Smooth muscle cell (in vitro differentiated cells): ENCODE measurements at regions not wholly inside any gene's neighbourhood (a gene's known extent, or its start where the extent isn't known, plus 50 kb on each side); places are given as distances from the start of the nearest gene placed in this dataset.
A peak's percentile ranks its signal among the peaks of the same experiment; 100 is the strongest.

Experiments used
- DNase-seq: peaks from one replicate; lab custom pipeline; 2025; ENCODE audit not compliant: unreplicated experiment; lab: John Stamatoyannopoulos, UW
- H2AFZ ChIP-seq: fragments of 200-600 bp; sonication (generic); 2 replicates; pipeline ENCODE4 v1.6.0; 2016; ENCODE audit warnings: antibody characterized with exemption, low read depth, mild to moderate bottlenecking
- H3F3A ChIP-seq: fragments of 200-600 bp; sonication (generic); 2 replicates; pipeline ENCODE4 v1.6.0; 2017; ENCODE audit warnings: antibody characterized with exemption, low read depth
- H3K27ac ChIP-seq: fragments of 200-600 bp; sonication (generic); 2 replicates; pipeline ENCODE4 v1.5.1; 2016; ENCODE audit warnings: low read depth, mild to moderate bottlenecking
- H3K27me3 ChIP-seq: fragments of 200-600 bp; sonication (generic); 2 replicates; pipeline ENCODE4 v1.6.1; 2016; ENCODE audit warnings: low read depth, mild to moderate bottlenecking
- H3K36me3 ChIP-seq: fragments of 200-600 bp; sonication (generic); 2 replicates; pipeline ENCODE4 v1.5.1; 2016; ENCODE audit warnings: low read depth
- H3K4me1 ChIP-seq: fragments of 200-600 bp; sonication (generic); 2 replicates; pipeline ENCODE4 v1.5.1; 2016; ENCODE audit warnings: low read depth
- H3K4me2 ChIP-seq: fragments of 200-600 bp; sonication (generic); 2 replicates; pipeline ENCODE4 v1.6.0; 2016; ENCODE audit warnings: mild to moderate bottlenecking
- H3K4me3 ChIP-seq: fragments of 200-600 bp; sonication (generic); 2 replicates; pipeline ENCODE4 v1.5.1; 2016; ENCODE audit warnings: mild to moderate bottlenecking
- H3K79me2 ChIP-seq: fragments of 200-600 bp; sonication (generic); 2 replicates; pipeline ENCODE4 v1.6.0; 2016; ENCODE audit warnings: low read depth, mild to moderate bottlenecking
- H3K9ac ChIP-seq: fragments of 200-600 bp; sonication (generic); 2 replicates; pipeline ENCODE4 v1.6.0; 2016; ENCODE audit warnings: low read depth
- H3K9me3 ChIP-seq: fragments of 200-600 bp; sonication (generic); replicated peaks from 2 replicates; pipeline ENCODE4 v1.5.1; 2016; ENCODE audit warnings: low read depth
- H4K20me1 ChIP-seq: fragments of 200-600 bp; sonication (generic); 2 replicates; pipeline ENCODE4 v1.6.0; 2016; ENCODE audit warnings: low read depth
- WGBS: methylation state at CpG from one replicate; pipeline ENCODE4 v1.1.7; 2016; ENCODE audit warnings: low lambda C conversion rate; 5-methylcytosine and 5-hydroxymethylcytosine counted together
- TF ChIP-seq, protein P1 (sequence below): fragments of 200-600 bp; sonication (generic); IDR thresholded peaks from 2 replicates; pipeline ENCODE4 v1.5.1; 2017; ENCODE audit warnings: borderline replicate concordance, mild to moderate bottlenecking, antibody characterized with exemption; ENCODE audit not compliant: insufficient read depth, poor library complexity, severe bottlenecking

DNA sequence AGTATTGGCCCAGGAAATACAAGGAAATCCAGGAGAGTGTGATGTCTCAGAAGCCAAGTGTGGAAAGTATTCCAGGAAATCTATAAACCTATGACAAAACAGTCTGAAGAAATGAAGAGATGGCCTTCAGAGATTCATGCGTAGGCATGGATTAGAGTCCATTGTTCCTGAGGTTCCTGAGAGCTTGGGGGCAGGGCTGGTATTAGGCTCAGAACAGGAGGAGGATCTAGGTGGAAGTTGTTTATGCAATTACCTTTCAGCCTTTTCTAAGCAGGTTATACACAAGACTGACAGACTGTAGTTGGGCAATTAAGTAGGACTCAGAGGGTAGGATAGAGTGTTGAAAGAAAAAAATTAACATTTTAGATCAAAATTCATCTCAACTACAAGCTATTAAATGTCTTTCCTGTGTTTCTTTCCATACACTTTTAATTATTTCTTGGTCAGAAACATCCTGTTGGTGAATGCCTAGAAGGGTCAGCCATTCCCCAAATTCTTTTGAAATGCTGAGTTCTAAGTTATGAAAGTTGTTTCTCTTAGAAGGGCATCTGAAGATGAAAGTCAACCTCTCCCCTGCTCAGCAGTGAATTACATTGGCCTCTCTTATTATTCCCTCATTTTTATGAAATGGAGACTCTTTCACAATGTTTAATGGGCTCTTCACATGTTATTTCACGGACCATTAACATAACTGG lies 201.2 kb upstream of the MYLIP start:
- no peak overlapping the region for H3K9ac ChIP-seq
- H3K27ac ChIP-seq = no peak overlapping the region
- no peaks in the 10 kb centered on the region for H4K20me1 ChIP-seq
- H3K9me3 ChIP-seq = no peaks in the 10 kb centered on the region
- H3K4me1 ChIP-seq = no peaks in the 10 kb centered on the region
- peaks cover 8% of the 10 kb centered on the region for H3F3A ChIP-seq
- TF ChIP-seq, protein P1, sequence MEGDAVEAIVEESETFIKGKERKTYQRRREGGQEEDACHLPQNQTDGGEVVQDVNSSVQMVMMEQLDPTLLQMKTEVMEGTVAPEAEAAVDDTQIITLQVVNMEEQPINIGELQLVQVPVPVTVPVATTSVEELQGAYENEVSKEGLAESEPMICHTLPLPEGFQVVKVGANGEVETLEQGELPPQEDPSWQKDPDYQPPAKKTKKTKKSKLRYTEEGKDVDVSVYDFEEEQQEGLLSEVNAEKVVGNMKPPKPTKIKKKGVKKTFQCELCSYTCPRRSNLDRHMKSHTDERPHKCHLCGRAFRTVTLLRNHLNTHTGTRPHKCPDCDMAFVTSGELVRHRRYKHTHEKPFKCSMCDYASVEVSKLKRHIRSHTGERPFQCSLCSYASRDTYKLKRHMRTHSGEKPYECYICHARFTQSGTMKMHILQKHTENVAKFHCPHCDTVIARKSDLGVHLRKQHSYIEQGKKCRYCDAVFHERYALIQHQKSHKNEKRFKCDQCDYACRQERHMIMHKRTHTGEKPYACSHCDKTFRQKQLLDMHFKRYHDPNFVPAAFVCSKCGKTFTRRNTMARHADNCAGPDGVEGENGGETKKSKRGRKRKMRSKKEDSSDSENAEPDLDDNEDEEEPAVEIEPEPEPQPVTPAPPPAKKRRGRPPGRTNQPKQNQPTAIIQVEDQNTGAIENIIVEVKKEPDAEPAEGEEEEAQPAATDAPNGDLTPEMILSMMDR = no peak
- DNase-seq = no peak
- H2AFZ ChIP-seq = peak overlapping the region; percentile 31
- H3K36me3 ChIP-seq = no peaks in the 10 kb centered on the region
- no peak overlapping the region for H3K4me2 ChIP-seq
- no peaks in the 10 kb centered on the region for H3K27me3 ChIP-seq
- no peaks in the 10 kb centered on the region for H3K79me2 ChIP-seq
- 79% methylated on average over 2 of the region's 2 CpGs for WGBS
- no peak overlapping the region for H3K4me3 ChIP-seq

DNA sequence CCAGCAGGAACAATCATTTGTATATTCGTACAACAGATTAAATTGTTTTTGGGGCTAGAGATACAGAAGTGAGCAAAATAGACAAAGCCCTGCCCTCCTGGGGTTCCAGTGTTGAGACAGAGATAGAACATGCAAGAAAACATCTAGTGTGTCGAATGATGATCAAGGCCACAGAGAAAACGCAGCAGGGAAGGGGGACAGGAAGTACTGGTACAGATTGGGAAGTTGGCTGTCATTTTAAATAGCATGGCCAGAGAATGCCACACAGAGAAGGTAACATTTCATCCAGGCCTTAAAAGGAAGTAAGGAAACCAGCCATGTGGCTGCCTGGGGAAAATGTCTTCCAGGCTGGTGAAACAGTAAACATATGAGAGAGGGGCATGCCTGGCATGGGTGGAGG lies 202.6 kb upstream of the MYLIP start:
- Histone ChIP-seq H3K4me1 (no peaks in the 10 kb centered on the region), H3K9ac (no peak overlapping the region), H3K27me3 (no peaks in the 10 kb centered on the region), H2AFZ (no peak overlapping the region), H3K9me3 (no peaks in the 10 kb centered on the region), H3K36me3 (no peaks in the 10 kb centered on the region), H3F3A (peaks cover 19% of the 10 kb centered on the region), H4K20me1 (no peaks in the 10 kb centered on the region), H3K79me2 (no peaks in the 10 kb centered on the region), H3K27ac (no peak overlapping the region), H3K4me3 (no peak overlapping the region), H3K4me2 (no peak overlapping the region)
- TF ChIP-seq, protein P1 = no peak
- WGBS = 89% methylated on average over 3 of the region's 3 CpGs
- DNase-seq = no peak

- Histone ChIP-seq H3K36me3 (no peaks in the 10 kb centered on the region), H3K9me3 (no peaks in the 10 kb centered on the region), H3F3A (peaks cover 20% of the 10 kb centered on the region), H3K27me3 (no peaks in the 10 kb centered on the region), H3K27ac (no peak overlapping the region), H3K9ac (no peak overlapping the region), H3K4me2 (no peak overlapping the region), H3K79me2 (no peaks in the 10 kb centered on the region), H3K4me3 (no peak overlapping the region), H2AFZ (no peak overlapping the region), H3K4me1 (no peaks in the 10 kb centered on the region), H4K20me1 (no peaks in the 10 kb centered on the region)
- TF ChIP-seq, protein P1 = no peak
- DNase-seq = no peak
Observed at GRCh38 chr6:15924893-15925292, 204.0 kb upstream of the MYLIP start.
